ENCODE measurements at regions not wholly inside any gene's neighbourhood (a gene's known extent, or its start where the extent isn't known, plus 50 kb on each side); places are given as distances from the start of the nearest gene placed in this dataset.

DNA sequence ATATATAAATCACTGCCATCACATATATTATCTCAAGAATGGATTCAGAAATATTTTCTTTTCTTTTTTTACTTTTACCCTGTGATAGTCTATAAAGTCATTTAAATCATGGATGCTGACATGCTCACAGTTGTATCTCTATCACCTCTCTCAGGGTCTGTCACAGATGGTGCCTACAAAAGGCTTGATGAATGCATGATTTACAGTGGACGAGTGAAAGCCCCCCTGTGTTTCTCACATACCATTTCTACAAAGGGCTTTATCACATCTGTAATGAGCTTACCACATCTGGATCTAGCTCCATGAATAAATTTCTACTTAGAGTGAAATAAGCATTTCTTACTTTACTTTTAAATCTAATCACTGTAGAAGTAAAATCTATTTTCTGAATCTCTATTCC is 121.4 kb upstream of the CARD18 start:
- H3K4me3 ChIP-seq: no peak overlapping the region
- no peaks in the 10 kb centered on the region for H3K36me3 ChIP-seq
- DNase-seq (no peak), ATAC-seq (no peak)
- no peaks in the 10 kb centered on the region for H3K9me3 ChIP-seq
- intact Hi-C loops (cut with DNase I): no loop called here
- no peak for TF ChIP-seq CTCF (IDR thresholded peaks at IDR 0.05)
- no peaks in the 10 kb centered on the region for H3K27me3 ChIP-seq
- H3K4me1 ChIP-seq: no peaks in the 10 kb centered on the region
- no peak overlapping the region for H3K27ac ChIP-seq

DNA sequence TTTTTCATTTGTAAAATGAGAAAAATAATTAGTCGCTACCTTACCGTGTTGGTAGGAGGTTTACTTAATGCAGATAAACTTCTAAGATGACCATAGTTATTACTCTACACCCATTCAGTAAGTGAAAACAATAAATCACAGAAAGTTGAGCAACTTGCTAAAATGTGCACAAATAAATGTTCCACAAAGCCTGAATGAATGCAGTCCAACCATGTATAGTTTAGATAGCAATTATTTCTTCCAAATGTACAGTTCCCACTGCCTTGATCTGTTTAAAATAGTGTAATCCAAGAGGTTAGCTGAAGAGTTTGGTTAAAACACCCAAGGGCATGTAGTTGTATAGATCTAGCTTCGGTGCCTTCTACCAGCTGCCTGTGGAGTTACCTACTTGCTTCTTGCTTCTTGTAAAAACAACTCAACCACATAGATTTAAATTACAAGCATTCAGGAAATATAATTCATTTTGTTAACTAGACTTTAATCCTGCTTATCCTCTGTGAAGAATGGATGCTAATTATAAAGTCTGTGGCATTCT is 106.3 kb upstream of the CARD18 start:
- DNase-seq: no peak

GRCh38 chr11:105244160-105244825 is 104.7 kb upstream of the CARD18 start:
- Histone ChIP-seq H3K27ac (no peak overlapping the region), H3K4me1 (no peaks in the 10 kb centered on the region), H3K9me3 (no peaks in the 10 kb centered on the region), H3K36me3 (no peaks in the 10 kb centered on the region), H3K4me3 (no peak overlapping the region), H3K27me3 (no peaks in the 10 kb centered on the region)
- DNase-seq (no peak), ATAC-seq (peak; percentile 50)
- intact Hi-C loops (cut with DNase I): no loop called here
- TF ChIP-seq CTCF (IDR thresholded peaks at IDR 0.05): no peak

More for the DNA sequence above, 106.3 kb upstream of the CARD18 start:
- Histone ChIP-seq H3K4me3 (no peak overlapping the region), H3K4me1 (no peaks in the 10 kb centered on the region), H3K27me3 (no peaks in the 10 kb centered on the region), H3K9me3 (no peaks in the 10 kb centered on the region), H3K36me3 (no peaks in the 10 kb centered on the region), H3K27ac (no peak overlapping the region)
- intact Hi-C loops (cut with DNase I): no loop called here
- no peak for ATAC-seq
- no peak for TF ChIP-seq CTCF (IDR thresholded peaks at IDR 0.05)

DNA sequence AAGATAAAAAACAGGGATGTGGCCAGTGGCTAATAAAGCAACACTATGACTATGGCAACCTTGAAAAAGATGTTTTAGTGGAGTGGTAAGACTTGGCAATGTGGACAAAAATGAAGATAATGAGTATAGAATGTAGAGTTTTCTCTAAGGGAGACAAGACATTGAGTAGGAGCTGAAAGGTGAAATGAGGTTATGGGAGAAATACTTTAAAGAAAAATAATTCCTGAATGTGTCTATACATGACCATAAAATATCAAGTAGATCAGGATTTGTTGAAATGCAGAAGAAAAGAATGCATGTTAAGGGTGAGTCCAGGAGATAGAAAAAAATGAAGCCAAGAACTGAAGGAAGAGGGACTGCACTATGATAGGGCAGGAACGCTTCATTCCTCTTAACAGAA is 101.6 kb upstream of the CARD18 start:
- Histone ChIP-seq H3K9me3 (no peaks in the 10 kb centered on the region), H3K4me1 (no peaks in the 10 kb centered on the region), H3K27ac (no peak overlapping the region), H3K4me3 (no peak overlapping the region), H3K27me3 (no peaks in the 10 kb centered on the region), H3K36me3 (no peaks in the 10 kb centered on the region)
- intact Hi-C loops (cut with DNase I): no loop called here
- ATAC-seq: no peak
- TF ChIP-seq CTCF (IDR thresholded peaks at IDR 0.05): no peak
- no peak for DNase-seq

- Histone ChIP-seq H3K4me3 (no peak overlapping the region), H3K27ac (no peak overlapping the region), H3K4me1 (peaks cover 4% of the 10 kb centered on the region), H3K27me3 (no peaks in the 10 kb centered on the region), H3K36me3 (no peaks in the 10 kb centered on the region), H3K9me3 (no peaks in the 10 kb centered on the region)
- intact Hi-C loops (cut with DNase I): no loop called here
- DNase-seq (no peak), ATAC-seq (no peak)
- no peak for TF ChIP-seq CTCF (IDR thresholded peaks at IDR 0.05)
These were observed 97.1 kb upstream of the CARD18 start for GRCh38 chr11:105236664-105237063.
